MCF 10A (cell line): ENCODE measurements at regions not wholly inside any gene's neighbourhood (a gene's known extent, or its start where the extent isn't known, plus 50 kb on each side); places are given as distances from the start of the nearest gene placed in this dataset.

Experiments used
- BruUV-seq: library from RNA; stranded (reverse); fragments of 400-500 nt; replicated peaks from 2 replicates; lab custom pipeline; 2021; lab: Mats Ljungman, UMichigan
- CTCF ChIA-PET: fragments of 300-600 bp; sonication (Branson Sonifier 250); formaldehyde crosslinking; extraction: SDS; loops from one replicate; lab custom pipeline; 2021; ENCODE audit warnings: antibody characterized with exemption, inconsistent platforms; lab: Yijun Ruan, JAX
- POLR2A ChIA-PET: fragments of 300-600, 350-650 bp; sonication (Branson Sonifier 250); formaldehyde crosslinking; extraction: SDS; loops from one replicate; lab custom pipeline; 2020; ENCODE audit warnings: antibody characterized with exemption, inconsistent platforms; lab: Yijun Ruan, JAX
- DNase-seq: peaks from one replicate; pipeline ENCODE4 v3.0.0-alpha.2; 2018; ENCODE audit not compliant: unreplicated experiment
- H3K27ac Mint-ChIP-seq: one replicate; pipeline ENCODE4 v1.8.0; 2022; ENCODE audit warnings: mild to moderate bottlenecking, low read depth, mixed read lengths; ENCODE audit not compliant: unreplicated experiment
- H3K27me3 Mint-ChIP-seq: one replicate; pipeline ENCODE4 v1.8.0; 2022; ENCODE audit warnings: mixed read lengths; ENCODE audit not compliant: insufficient read depth, unreplicated experiment
- H3K36me3 Mint-ChIP-seq: one replicate; pipeline ENCODE4 v1.8.0; 2022; ENCODE audit warnings: mild to moderate bottlenecking, moderate library complexity, mixed read lengths; ENCODE audit not compliant: insufficient read depth, unreplicated experiment
- H3K4me1 Mint-ChIP-seq: one replicate; pipeline ENCODE4 v1.8.0; 2022; ENCODE audit warnings: mixed read lengths; ENCODE audit not compliant: insufficient read depth, unreplicated experiment
- H3K4me3 Mint-ChIP-seq: one replicate; pipeline ENCODE4 v1.8.0; 2022; ENCODE audit warnings: mild to moderate bottlenecking, moderate library complexity, mixed read lengths; ENCODE audit not compliant: unreplicated experiment
- H3K9me3 Mint-ChIP-seq: one replicate; pipeline ENCODE4 v1.8.0; 2022; ENCODE audit warnings: mixed read lengths; ENCODE audit not compliant: unreplicated experiment
- CTCF ChIP-seq: fragments of 200-600 bp; IDR thresholded peaks from one replicate; pipeline ENCODE4 v1.8.0; 2022; ENCODE audit warnings: antibody characterized with exemption, mild to moderate bottlenecking; ENCODE audit not compliant: unreplicated experiment
- intact Hi-C: fragments of 100-400 bp; cut with micrococcal nuclease; formaldehyde crosslinking; loops from 2 replicates; pipeline ENCODE4 v1.14.1; 2022

DNA sequence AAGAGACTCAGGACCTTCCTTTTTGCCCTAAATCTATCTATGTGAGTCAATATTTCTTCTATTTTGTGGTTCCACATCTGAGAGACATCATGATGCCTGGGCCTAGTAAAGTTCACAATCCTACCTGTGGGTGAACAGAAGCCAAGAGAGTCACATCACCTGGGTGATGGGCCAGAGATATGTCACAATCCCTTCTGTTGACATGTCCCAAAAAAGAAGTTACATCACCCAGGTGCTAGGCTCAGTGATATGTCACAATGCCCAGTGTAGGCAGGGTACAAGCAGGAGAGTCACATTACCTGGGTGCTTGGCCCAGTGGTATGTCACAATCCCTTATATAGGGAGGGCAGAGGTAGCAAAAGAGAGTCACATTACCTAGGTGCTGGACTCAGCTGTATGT lies 2101.9 kb downstream of the TP53TG3F start:
- Mint-ChIP-seq H3K4me1 (peaks cover 10% of the 10 kb centered on the region), H3K4me3 (no peak overlapping the region), H3K27me3 (no peaks in the 10 kb centered on the region), H3K27ac (no peak overlapping the region), H3K36me3 (no peaks in the 10 kb centered on the region), H3K9me3 (peaks cover 9% of the 10 kb centered on the region)
- intact Hi-C loops: no loop called here
- DNase-seq: no peak
- POLR2A ChIA-PET: no interaction called here
- CTCF ChIA-PET: interaction anchor here (0.5 to 1.0 kb wide), 2 partner anchors 26 to 115 kb away, joined by 3 read pairs; no protein-coding TSS in a partner anchor
- TF ChIP-seq CTCF: no peak
- BruUV-seq: no TSS peak

DNA sequence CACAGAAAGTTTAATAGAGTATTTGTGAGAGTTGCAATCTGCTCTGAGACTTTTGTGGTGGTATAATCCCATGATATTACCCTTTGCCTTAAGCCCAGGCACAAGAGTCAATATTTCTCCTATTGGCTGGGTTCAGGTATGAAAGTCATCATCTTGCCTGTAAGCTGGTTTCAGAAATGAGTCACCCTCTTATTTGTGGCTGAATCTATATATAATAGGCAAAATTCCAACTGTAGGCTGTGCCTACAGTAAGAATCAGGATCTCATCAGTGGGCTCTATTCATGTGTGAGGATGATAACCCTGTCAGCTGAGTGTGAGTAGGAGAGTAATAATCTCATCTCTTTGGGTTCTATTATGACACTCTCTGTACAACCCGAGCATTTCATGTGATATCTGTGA lies 2103.1 kb downstream of the TP53TG3F start:
- peaks cover 9% of the 10 kb centered on the region for H3K9me3 Mint-ChIP-seq
- TF ChIP-seq CTCF: no peak
- POLR2A ChIA-PET: interaction anchor here (0.9 kb wide), 1 partner anchor 34 kb away, joined by 5 read pairs; no protein-coding TSS in a partner anchor
- CTCF ChIA-PET: no interaction called here
- intact Hi-C loops: no loop called here
- BruUV-seq: no TSS peak
- no peaks in the 10 kb centered on the region for H3K36me3 Mint-ChIP-seq
- H3K27ac Mint-ChIP-seq: no peak overlapping the region
- DNase-seq: peak; percentile 22
- H3K27me3 Mint-ChIP-seq: no peaks in the 10 kb centered on the region
- no peak overlapping the region for H3K4me3 Mint-ChIP-seq
- peaks cover 10% of the 10 kb centered on the region for H3K4me1 Mint-ChIP-seq

DNA sequence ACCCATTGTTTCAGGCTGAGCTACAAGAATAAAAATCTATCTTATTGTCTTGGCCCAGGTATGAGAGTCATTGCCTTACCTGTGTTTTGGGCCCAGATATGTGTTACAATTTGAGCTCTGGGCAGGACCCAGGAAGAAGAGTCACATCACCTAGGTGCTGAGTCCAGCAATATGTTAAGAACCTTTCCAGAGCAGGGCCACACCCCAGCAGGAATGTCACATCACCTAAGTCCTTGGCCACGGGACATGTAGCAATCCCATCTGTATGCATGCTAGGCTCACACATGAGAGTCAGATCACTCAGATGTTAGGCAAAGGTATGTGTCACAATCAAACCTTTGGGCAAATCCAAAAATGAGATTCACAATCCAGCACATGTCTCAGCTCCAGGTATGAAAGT lies 2103.5 kb downstream of the TP53TG3F start:
- Mint-ChIP-seq H3K36me3 (no peaks in the 10 kb centered on the region), H3K27ac (no peak overlapping the region), H3K27me3 (no peaks in the 10 kb centered on the region), H3K9me3 (peaks cover 9% of the 10 kb centered on the region), H3K4me3 (no peak overlapping the region), H3K4me1 (peaks cover 10% of the 10 kb centered on the region)
- TF ChIP-seq CTCF: no peak
- no peak for DNase-seq
- intact Hi-C loops: no loop called here
- no TSS peak for BruUV-seq
- POLR2A ChIA-PET: interaction anchor here (0.9 kb wide), 1 partner anchor 33 kb away, joined by 5 read pairs; no protein-coding TSS in a partner anchor
- CTCF ChIA-PET: no interaction called here

DNA sequence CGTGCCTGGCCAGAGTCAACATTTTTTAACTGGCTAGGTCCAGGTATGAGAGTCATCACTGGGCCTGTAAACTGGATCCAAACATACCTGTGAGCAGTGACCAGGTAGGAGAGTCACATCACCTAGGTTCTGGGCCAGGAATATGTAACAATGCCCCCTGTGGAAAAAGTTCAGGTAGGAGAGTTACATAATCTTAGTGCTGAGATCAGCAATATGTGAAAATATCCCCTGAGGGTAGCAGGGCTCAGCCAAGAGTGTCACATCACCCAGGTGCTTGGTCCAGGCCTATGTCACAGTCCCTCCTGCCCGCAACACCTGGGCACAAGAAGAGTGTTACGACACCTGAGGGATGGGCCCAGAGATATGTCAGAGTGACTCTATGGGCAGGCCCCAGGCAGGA lies 2104.7 kb downstream of the TP53TG3F start:
- Mint-ChIP-seq H3K36me3 (no peaks in the 10 kb centered on the region), H3K27ac (no peak overlapping the region), H3K9me3 (peaks cover 6% of the 10 kb centered on the region), H3K4me3 (no peak overlapping the region), H3K27me3 (no peaks in the 10 kb centered on the region), H3K4me1 (peaks cover 6% of the 10 kb centered on the region)
- ChIA-PET POLR2A (no interaction called here), CTCF (no interaction called here)
- intact Hi-C loops: no loop called here
- TF ChIP-seq CTCF: no peak
- BruUV-seq: no TSS peak
- DNase-seq: no peak
